ENCODE measurements at regions not wholly inside any gene's neighbourhood (a gene's known extent, or its start where the extent isn't known, plus 50 kb on each side); places are given as distances from the start of the nearest gene placed in this dataset.

- in situ Hi-C loops (cut with MboI; ENCODE audit: low sequenced_read_pairs in 4 of 4) = no loop called here
- TF ChIP-seq POLR2A (IDR thresholded peaks at IDR 0.05) = no peak
- TF ChIP-seq, protein P1, sequence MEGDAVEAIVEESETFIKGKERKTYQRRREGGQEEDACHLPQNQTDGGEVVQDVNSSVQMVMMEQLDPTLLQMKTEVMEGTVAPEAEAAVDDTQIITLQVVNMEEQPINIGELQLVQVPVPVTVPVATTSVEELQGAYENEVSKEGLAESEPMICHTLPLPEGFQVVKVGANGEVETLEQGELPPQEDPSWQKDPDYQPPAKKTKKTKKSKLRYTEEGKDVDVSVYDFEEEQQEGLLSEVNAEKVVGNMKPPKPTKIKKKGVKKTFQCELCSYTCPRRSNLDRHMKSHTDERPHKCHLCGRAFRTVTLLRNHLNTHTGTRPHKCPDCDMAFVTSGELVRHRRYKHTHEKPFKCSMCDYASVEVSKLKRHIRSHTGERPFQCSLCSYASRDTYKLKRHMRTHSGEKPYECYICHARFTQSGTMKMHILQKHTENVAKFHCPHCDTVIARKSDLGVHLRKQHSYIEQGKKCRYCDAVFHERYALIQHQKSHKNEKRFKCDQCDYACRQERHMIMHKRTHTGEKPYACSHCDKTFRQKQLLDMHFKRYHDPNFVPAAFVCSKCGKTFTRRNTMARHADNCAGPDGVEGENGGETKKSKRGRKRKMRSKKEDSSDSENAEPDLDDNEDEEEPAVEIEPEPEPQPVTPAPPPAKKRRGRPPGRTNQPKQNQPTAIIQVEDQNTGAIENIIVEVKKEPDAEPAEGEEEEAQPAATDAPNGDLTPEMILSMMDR (IDR thresholded peaks at IDR 0.05 in 4 of 5, conservative IDR thresholded peaks at IDR 0.05 in 1 of 5) = no peak
- no peak for ATAC-seq
- intact Hi-C loops (cut with DNase I; ENCODE audit: low total_unique reads) = no loop called here
- Histone ChIP-seq H3K27ac (no peak overlapping the region), H3K4me1 (no peaks in the 10 kb centered on the region), H3K4me3 (no peak overlapping the region), H3K36me3 (no peaks in the 10 kb centered on the region), H3K9me3 (no peaks in the 10 kb centered on the region), H3K27me3 (no peaks in the 10 kb centered on the region)
- no peak for DNase-seq
Measured at GRCh38 chr6:84539122-84539856, 225.1 kb downstream of the TBX18 start.

- Histone ChIP-seq H3K9me3 (no peaks in the 10 kb centered on the region), H3K27me3 (no peaks in the 10 kb centered on the region), H3K4me3 (no peak overlapping the region), H3K4me1 (no peaks in the 10 kb centered on the region), H3K36me3 (no peaks in the 10 kb centered on the region), H3K27ac (no peak overlapping the region)
- in situ Hi-C loops (cut with MboI; ENCODE audit: low sequenced_read_pairs in 4 of 4) (no loop called here), intact Hi-C loops (cut with DNase I; ENCODE audit: low total_unique reads) (no loop called here)
- ATAC-seq (no peak), DNase-seq (no peak)
- TF ChIP-seq, protein P1 (IDR thresholded peaks at IDR 0.05 in 4 of 5, conservative IDR thresholded peaks at IDR 0.05 in 1 of 5) = no peak
- no peak for TF ChIP-seq POLR2A (IDR thresholded peaks at IDR 0.05)
Measured at GRCh38 chr6:84536885-84537638, 227.3 kb downstream of the TBX18 start.

DNA sequence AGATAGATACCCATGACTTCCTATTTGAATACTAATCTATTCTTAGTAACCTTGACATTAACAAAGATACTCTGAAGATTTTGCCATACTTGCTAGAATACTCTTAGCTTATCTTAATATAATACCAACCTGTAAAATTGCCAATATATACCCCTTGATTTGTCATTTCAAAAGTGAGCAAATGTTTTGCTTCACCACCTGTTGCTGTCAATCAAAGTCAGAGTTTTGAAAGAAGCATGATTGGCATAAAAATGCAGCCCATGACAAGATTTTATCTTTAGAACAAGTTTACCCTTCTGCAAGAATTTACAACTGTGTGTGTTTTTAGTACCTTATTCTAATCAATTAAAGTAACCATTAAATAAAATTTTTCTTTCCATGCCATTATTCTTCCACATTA lies 236.2 kb downstream of the TBX18 start:
- no peak for ATAC-seq
- no peak for DNase-seq
- Histone ChIP-seq H3K27me3 (no peaks in the 10 kb centered on the region), H3K4me3 (no peak overlapping the region), H3K4me1 (no peaks in the 10 kb centered on the region), H3K27ac (no peak overlapping the region), H3K36me3 (no peaks in the 10 kb centered on the region), H3K9me3 (no peaks in the 10 kb centered on the region)
- in situ Hi-C loops (cut with MboI; ENCODE audit: low sequenced_read_pairs in 4 of 4) (no loop called here), intact Hi-C loops (cut with DNase I; ENCODE audit: low total_unique reads) (no loop called here)
- TF ChIP-seq, protein P1 (IDR thresholded peaks at IDR 0.05 in 4 of 5, conservative IDR thresholded peaks at IDR 0.05 in 1 of 5) = no peak
- TF ChIP-seq POLR2A (IDR thresholded peaks at IDR 0.05) = no peak

GRCh38 chr6:84526631-84527030 lies 237.8 kb downstream of the TBX18 start:
- H3K36me3 ChIP-seq = no peaks in the 10 kb centered on the region
- in situ Hi-C loops (cut with MboI; ENCODE audit: low sequenced_read_pairs in 4 of 4) = no loop called here
- no peak overlapping the region for H3K4me3 ChIP-seq
- no peak for DNase-seq
- no peak for TF ChIP-seq POLR2A (IDR thresholded peaks at IDR 0.05)
- TF ChIP-seq, protein P1 (IDR thresholded peaks at IDR 0.05 in 4 of 5, conservative IDR thresholded peaks at IDR 0.05 in 1 of 5) = no peak
- no peaks in the 10 kb centered on the region for H3K4me1 ChIP-seq
- H3K9me3 ChIP-seq = no peaks in the 10 kb centered on the region
- H3K27me3 ChIP-seq = no peaks in the 10 kb centered on the region
- H3K27ac ChIP-seq = no peak overlapping the region
- no peak for ATAC-seq
- intact Hi-C loops (cut with DNase I; ENCODE audit: low total_unique reads) = no loop called here
